H9 (cell line): ENCODE measurements at regions not wholly inside any gene's neighbourhood (a gene's known extent, or its start where the extent isn't known, plus 50 kb on each side); places are given as distances from the start of the nearest gene placed in this dataset.

ENCODE experiments used
- DNase-seq: peaks from one replicate; pipeline ENCODE4 v3.0.0-alpha.2; 2017
- H2AFZ ChIP-seq: one replicate; pipeline ENCODE4 v1.6.1; 2013; ENCODE audit warnings: mild to moderate bottlenecking, low read length, control low read depth, moderate library complexity
- H2AK5ac ChIP-seq: 2 replicates; pipeline ENCODE4 v1.6.1; 2013; ENCODE audit warnings: low read length, control low read depth, mixed read lengths; ENCODE audit not compliant: insufficient read length
- H2BK120ac ChIP-seq: one replicate; pipeline ENCODE4 v1.6.1; 2013; ENCODE audit warnings: low read depth, mild to moderate bottlenecking, low read length, control low read depth, inconsistent platforms; ENCODE audit not compliant: poor library complexity, severe bottlenecking
- H2BK12ac ChIP-seq: 2 replicates; pipeline ENCODE4 v1.6.1; 2013; ENCODE audit warnings: low read length, control low read depth, mixed read lengths, low read depth; ENCODE audit not compliant: insufficient read length
- H2BK15ac ChIP-seq: 2 replicates; pipeline ENCODE4 v1.6.1; 2013; ENCODE audit warnings: low read depth, low read length, control low read depth
- H2BK20ac ChIP-seq: one replicate; pipeline ENCODE4 v1.6.1; 2013; ENCODE audit warnings: low read depth, mild to moderate bottlenecking, low read length, control low read depth, inconsistent platforms; ENCODE audit not compliant: poor library complexity, severe bottlenecking
- H2BK5ac ChIP-seq: 2 replicates; pipeline ENCODE4 v1.6.1; 2013; ENCODE audit warnings: low read length, control low read depth, mixed read lengths; ENCODE audit not compliant: insufficient read length
- H3K14ac ChIP-seq: 2 replicates; pipeline ENCODE4 v1.6.1; 2013; ENCODE audit warnings: low read length, control low read depth; ENCODE audit not compliant: insufficient read depth
- H3K18ac ChIP-seq: 2 replicates; pipeline ENCODE4 v1.6.1; 2013; ENCODE audit warnings: low read depth, mild to moderate bottlenecking, mixed read lengths, low read length, control low read depth; ENCODE audit not compliant: insufficient read length
- H3K23ac ChIP-seq: 2 replicates; pipeline ENCODE4 v1.6.1; 2013; ENCODE audit warnings: low read length, control low read depth, mixed read lengths, low read depth; ENCODE audit not compliant: insufficient read length
- H3K23me2 ChIP-seq: 2 replicates; pipeline ENCODE4 v1.6.1; 2013; ENCODE audit warnings: low read depth, mild to moderate bottlenecking, mixed read lengths, low read length, control low read depth; ENCODE audit not compliant: insufficient read length, poor library complexity, severe bottlenecking
- H3K27ac ChIP-seq: 2 replicates; pipeline ENCODE4 v1.5.1; 2013; ENCODE audit warnings: low read length, control low read depth, mixed read lengths, low read depth; ENCODE audit not compliant: insufficient read length
- H3K27me3 ChIP-seq: 2 replicates; pipeline ENCODE4 v1.6.1; 2013; ENCODE audit warnings: low read length, control low read depth, inconsistent platforms; ENCODE audit not compliant: insufficient read depth
- H3K4ac ChIP-seq: 2 replicates; pipeline ENCODE4 v1.6.1; 2013; ENCODE audit warnings: low read depth, mild to moderate bottlenecking, control low read depth, inconsistent platforms, low read length, moderate library complexity
- H3K4me1 ChIP-seq: 2 replicates; pipeline ENCODE4 v1.6.1; 2013; ENCODE audit warnings: low read length, control low read depth, inconsistent platforms; ENCODE audit not compliant: insufficient read depth
- H3K4me2 ChIP-seq: 2 replicates; pipeline ENCODE4 v1.6.1; 2013; ENCODE audit warnings: low read length, control low read depth, mixed read lengths; ENCODE audit not compliant: insufficient read length, insufficient read depth
- H3K56ac ChIP-seq: 2 replicates; pipeline ENCODE4 v1.6.1; 2013; ENCODE audit warnings: low read depth, mild to moderate bottlenecking, mixed read lengths, low read length, control low read depth; ENCODE audit not compliant: insufficient read length
- H3K79me1 ChIP-seq: 2 replicates; pipeline ENCODE4 v1.6.1; 2013; ENCODE audit warnings: low read depth, mild to moderate bottlenecking, moderate library complexity, low read length, control low read depth, inconsistent platforms; ENCODE audit not compliant: insufficient read depth, poor library complexity, severe bottlenecking
- H3K79me2 ChIP-seq: 2 replicates; pipeline ENCODE4 v1.6.1; 2013; ENCODE audit warnings: low read length, control low read depth, inconsistent platforms; ENCODE audit not compliant: insufficient read depth
- H3K9ac ChIP-seq: 2 replicates; pipeline ENCODE4 v1.6.1; 2013; ENCODE audit warnings: low read length, control low read depth, mixed read lengths; ENCODE audit not compliant: insufficient read length; ENCODE audit errors: extremely low read depth
- H3K9me3 ChIP-seq: one replicate; pipeline ENCODE4 v1.6.1; 2013; ENCODE audit warnings: low read depth, low read length, inconsistent platforms; ENCODE audit not compliant: control insufficient read depth
- H3T11ph ChIP-seq: one replicate; pipeline ENCODE4 v1.6.1; 2013; ENCODE audit warnings: mild to moderate bottlenecking, low read length, control low read depth, inconsistent platforms
- H4K20me1 ChIP-seq: one replicate; pipeline ENCODE4 v1.6.1; 2013; ENCODE audit not compliant: control insufficient read depth, insufficient read length, insufficient read depth
- H4K5ac ChIP-seq: 2 replicates; pipeline ENCODE4 v1.6.1; 2013; ENCODE audit warnings: low read depth, mild to moderate bottlenecking, mixed read lengths, low read length, control low read depth; ENCODE audit not compliant: insufficient read length
- H4K8ac ChIP-seq: replicated peaks from 2 replicates; pipeline ENCODE4 v1.6.1; 2013; ENCODE audit warnings: low read length, control low read depth, mixed read lengths, low read depth; ENCODE audit not compliant: insufficient read length
- H4K91ac ChIP-seq: 2 replicates; pipeline ENCODE4 v1.6.1; 2013; ENCODE audit warnings: low read depth, mild to moderate bottlenecking, moderate library complexity, mixed read lengths, low read length, control low read depth; ENCODE audit not compliant: insufficient read length
- H3K27ac Mint-ChIP-seq, 3 experiments: 2 replicates in 2 of 3; 3 replicates in 1 of 3; pipeline ENCODE4 v1.8.0; 2020 to 2021; ENCODE audit warnings: mixed read lengths in 3 of 3, mild to moderate bottlenecking in 1 of 3, moderate library complexity in 1 of 3
- H3K27me3 Mint-ChIP-seq: 2 replicates; pipeline ENCODE4 v1.8.0; 2021; ENCODE audit warnings: low read depth, mild to moderate bottlenecking, moderate library complexity, mixed read lengths
- H3K36me3 Mint-ChIP-seq, 3 experiments: 2 replicates in 2 of 3; 3 replicates in 1 of 3; pipeline ENCODE4 v1.8.0; 2020 to 2021; ENCODE audit warnings: low read depth in 3 of 3, mixed read lengths in 3 of 3; ENCODE audit not compliant: insufficient read depth in 1 of 3
- H3K4me1 Mint-ChIP-seq, 2 experiments: 2 replicates each; pipeline ENCODE4 v1.8.0; 2020; ENCODE audit warnings: mixed read lengths in 2 of 2
- H3K4me3 Mint-ChIP-seq, 2 experiments: 2 replicates in 1 of 2; 3 replicates in 1 of 2; pipeline ENCODE4 v1.8.0; 2020 to 2021; ENCODE audit warnings: mild to moderate bottlenecking in 2 of 2, mixed read lengths in 2 of 2, moderate library complexity in 1 of 2
- H3K9me3 Mint-ChIP-seq, 2 experiments: 2 replicates in 1 of 2; 3 replicates in 1 of 2; pipeline ENCODE4 v1.8.0; 2020; ENCODE audit warnings: mild to moderate bottlenecking in 2 of 2, mixed read lengths in 2 of 2, moderate library complexity in 1 of 2
- WGBS: extraction: QIAGEN DNeasy Blood & Tissue Kit; methylation state at CpG from one replicate; pipeline ENCODE4 v1.1.7; 2013; ENCODE audit warnings: missing lambda C conversion rate, low lambda C conversion rate, mixed read lengths; ENCODE audit not compliant: insufficient read length; ENCODE audit errors: extremely low coverage; 5-methylcytosine and 5-hydroxymethylcytosine counted together
- TF ChIP-seq, protein P1 (sequence below): fragments of 200-600 bp; sonication (generic); conservative IDR thresholded peaks from 3 replicates; pipeline ENCODE4 v1.8.0; 2021; ENCODE audit warnings: antibody characterized with exemption, mild to moderate bottlenecking

DNA sequence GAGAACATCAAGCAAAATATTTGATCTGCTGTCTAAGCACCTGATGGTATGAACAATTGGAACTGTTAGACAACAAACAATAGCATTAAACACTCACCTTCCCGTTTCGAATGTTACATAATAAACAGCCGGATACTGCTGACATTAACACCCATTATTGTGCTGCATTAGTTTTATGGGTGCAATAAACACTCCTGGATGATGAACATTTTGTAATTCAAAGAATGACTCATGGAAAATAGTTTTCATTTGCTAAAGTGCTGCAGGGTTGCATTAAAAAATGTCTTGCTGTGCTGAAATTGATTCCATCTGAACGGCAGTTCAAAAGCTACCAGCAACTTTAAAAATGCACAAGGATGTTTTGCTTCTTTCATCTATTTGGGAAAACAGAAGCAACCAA is 100.8 kb upstream of the SORBS2 start:
- no peak overlapping the region for H3K4ac ChIP-seq
- H2BK20ac ChIP-seq, result no peak overlapping the region
- no peak overlapping the region for H2AK5ac ChIP-seq
- H3K9ac ChIP-seq, result no peak overlapping the region
- TF ChIP-seq, protein P1, sequence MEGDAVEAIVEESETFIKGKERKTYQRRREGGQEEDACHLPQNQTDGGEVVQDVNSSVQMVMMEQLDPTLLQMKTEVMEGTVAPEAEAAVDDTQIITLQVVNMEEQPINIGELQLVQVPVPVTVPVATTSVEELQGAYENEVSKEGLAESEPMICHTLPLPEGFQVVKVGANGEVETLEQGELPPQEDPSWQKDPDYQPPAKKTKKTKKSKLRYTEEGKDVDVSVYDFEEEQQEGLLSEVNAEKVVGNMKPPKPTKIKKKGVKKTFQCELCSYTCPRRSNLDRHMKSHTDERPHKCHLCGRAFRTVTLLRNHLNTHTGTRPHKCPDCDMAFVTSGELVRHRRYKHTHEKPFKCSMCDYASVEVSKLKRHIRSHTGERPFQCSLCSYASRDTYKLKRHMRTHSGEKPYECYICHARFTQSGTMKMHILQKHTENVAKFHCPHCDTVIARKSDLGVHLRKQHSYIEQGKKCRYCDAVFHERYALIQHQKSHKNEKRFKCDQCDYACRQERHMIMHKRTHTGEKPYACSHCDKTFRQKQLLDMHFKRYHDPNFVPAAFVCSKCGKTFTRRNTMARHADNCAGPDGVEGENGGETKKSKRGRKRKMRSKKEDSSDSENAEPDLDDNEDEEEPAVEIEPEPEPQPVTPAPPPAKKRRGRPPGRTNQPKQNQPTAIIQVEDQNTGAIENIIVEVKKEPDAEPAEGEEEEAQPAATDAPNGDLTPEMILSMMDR, result no peak
- no peak overlapping the region for H4K5ac ChIP-seq
- H3K79me1 ChIP-seq, result no peaks in the 10 kb centered on the region
- no peak overlapping the region for H4K8ac ChIP-seq
- no peaks in the 10 kb centered on the region for H3K23me2 ChIP-seq
- H3K18ac ChIP-seq, result no peak overlapping the region
- H2BK5ac ChIP-seq, result no peak overlapping the region
- no peaks in the 10 kb centered on the region for H3K79me2 ChIP-seq
- H3K4me1 ChIP-seq, result peaks cover 5% of the 10 kb centered on the region; the same call in 1 of the 2 replicates
- no peak overlapping the region for H2BK15ac ChIP-seq
- no peaks in the 10 kb centered on the region for H3K27me3 ChIP-seq
- H2AFZ ChIP-seq, result no peak overlapping the region
- H3K4me3 Mint-ChIP-seq, result no peak overlapping the region
- H3K4me2 ChIP-seq, result no peak overlapping the region
- no peak overlapping the region for H3K56ac ChIP-seq
- WGBS, result no CpG with 5 or more reads among the region's 4 CpGs
- H3K27ac Mint-ChIP-seq, result no peak overlapping the region
- no peak overlapping the region for H3K14ac ChIP-seq
- H4K20me1 ChIP-seq, result no peaks in the 10 kb centered on the region
- no peak overlapping the region for H3K27ac ChIP-seq
- H3K23ac ChIP-seq, result no peak overlapping the region
- no peaks in the 10 kb centered on the region for H3K27me3 Mint-ChIP-seq
- no peak for DNase-seq
- no peaks in the 10 kb centered on the region for H3K36me3 Mint-ChIP-seq
- no peak overlapping the region for H2BK12ac ChIP-seq
- H3K9me3 Mint-ChIP-seq, result no peaks in the 10 kb centered on the region
- H3T11ph ChIP-seq, result no peak overlapping the region
- peaks cover 34 to 38% of the 10 kb centered on the region in 2 experiments for H3K4me1 Mint-ChIP-seq
- no peaks in the 10 kb centered on the region for H3K9me3 ChIP-seq
- H4K91ac ChIP-seq, result no peak overlapping the region
- no peak overlapping the region for H2BK120ac ChIP-seq
